ENCODE measurements at regions not wholly inside any gene's neighbourhood (a gene's known extent, or its start where the extent isn't known, plus 50 kb on each side); places are given as distances from the start of the nearest gene placed in this dataset.

DNA sequence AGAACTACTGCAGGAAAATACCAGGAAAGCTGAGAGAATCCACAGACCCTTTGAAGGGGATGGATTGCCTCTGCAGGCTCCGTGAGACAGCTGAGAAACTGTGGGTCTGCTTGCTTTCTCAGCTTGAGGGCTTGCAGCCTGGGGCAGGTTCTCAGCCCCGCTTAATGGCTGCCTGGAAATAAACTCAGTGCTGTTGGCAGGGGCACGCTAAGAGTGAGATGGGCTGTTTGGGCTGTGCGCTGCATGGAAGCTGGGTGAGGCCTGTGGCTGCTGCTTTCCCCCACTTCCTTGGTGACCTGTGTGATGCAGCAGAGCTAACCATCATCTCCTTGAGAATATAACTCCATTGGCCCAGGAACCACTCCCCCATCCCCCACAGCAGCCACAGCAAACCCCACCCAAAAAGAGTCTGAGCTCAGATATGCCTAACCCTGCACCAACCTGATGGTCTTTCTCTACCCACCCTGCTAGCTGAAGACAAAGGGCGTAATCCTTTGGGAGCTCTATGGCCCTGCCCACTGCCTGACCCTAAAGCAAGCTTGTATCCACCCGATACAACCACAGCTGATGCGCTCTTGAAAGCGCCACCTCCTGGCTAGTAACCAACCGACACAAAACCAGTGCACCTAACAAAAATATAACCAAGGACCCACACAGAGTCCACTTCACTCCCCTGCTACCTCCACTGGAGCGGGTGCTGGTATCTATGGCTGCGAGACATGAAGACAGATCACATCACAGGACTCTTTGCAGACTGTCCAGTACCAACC, 800.6 kb upstream of the MAP3K7 start:
- intact Hi-C loops (cut with DNase I) = no loop called here
- no peak for DNase-seq
- Histone ChIP-seq H3K36me3 (no peaks in the 10 kb centered on the region), H3K27me3 (no peaks in the 10 kb centered on the region), H3K9me3 (no peaks in the 10 kb centered on the region), H3K27ac (no peak overlapping the region), H3K4me3 (replicated peaks in 1 of 3) (no peak overlapping the region), H3K4me1 (no peaks in the 10 kb centered on the region)
- TF ChIP-seq, protein P1, sequence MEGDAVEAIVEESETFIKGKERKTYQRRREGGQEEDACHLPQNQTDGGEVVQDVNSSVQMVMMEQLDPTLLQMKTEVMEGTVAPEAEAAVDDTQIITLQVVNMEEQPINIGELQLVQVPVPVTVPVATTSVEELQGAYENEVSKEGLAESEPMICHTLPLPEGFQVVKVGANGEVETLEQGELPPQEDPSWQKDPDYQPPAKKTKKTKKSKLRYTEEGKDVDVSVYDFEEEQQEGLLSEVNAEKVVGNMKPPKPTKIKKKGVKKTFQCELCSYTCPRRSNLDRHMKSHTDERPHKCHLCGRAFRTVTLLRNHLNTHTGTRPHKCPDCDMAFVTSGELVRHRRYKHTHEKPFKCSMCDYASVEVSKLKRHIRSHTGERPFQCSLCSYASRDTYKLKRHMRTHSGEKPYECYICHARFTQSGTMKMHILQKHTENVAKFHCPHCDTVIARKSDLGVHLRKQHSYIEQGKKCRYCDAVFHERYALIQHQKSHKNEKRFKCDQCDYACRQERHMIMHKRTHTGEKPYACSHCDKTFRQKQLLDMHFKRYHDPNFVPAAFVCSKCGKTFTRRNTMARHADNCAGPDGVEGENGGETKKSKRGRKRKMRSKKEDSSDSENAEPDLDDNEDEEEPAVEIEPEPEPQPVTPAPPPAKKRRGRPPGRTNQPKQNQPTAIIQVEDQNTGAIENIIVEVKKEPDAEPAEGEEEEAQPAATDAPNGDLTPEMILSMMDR (IDR thresholded peaks at IDR 0.05) = no peak
- TF ChIP-seq POLR2A (IDR thresholded peaks at IDR 0.05) = no peak
- 71 to 79% methylated on average over 11 of the region's 11 CpGs for WGBS, 2 donors

DNA sequence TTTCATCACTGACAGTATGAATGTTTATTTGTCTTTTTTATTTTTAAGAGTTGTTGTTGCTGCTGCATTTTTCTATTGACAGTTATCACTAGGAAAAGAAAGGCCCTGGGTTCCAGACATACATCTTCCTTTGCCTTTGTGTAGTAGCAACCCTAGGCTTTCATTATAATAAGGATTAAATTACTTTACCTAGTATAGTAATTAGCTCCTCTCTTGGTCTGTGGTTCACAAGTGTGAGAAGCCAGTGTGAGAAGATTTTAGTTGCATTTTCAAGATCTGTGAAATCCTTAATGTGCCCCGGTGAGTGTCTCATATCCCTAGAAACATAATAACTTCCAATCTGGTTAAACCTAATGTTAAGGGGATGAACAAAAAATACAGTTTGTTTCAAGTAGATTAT, 799.3 kb upstream of the MAP3K7 start:
- Histone ChIP-seq H3K4me1 (no peaks in the 10 kb centered on the region), H3K4me3 (replicated peaks in 1 of 3) (no peak overlapping the region), H3K27ac (no peak overlapping the region), H3K36me3 (no peaks in the 10 kb centered on the region), H3K9me3 (no peaks in the 10 kb centered on the region), H3K27me3 (no peaks in the 10 kb centered on the region)
- 93 to 94% methylated on average over 1 of the region's 1 CpG for WGBS, 2 donors
- TF ChIP-seq, protein P1 (IDR thresholded peaks at IDR 0.05) = no peak
- TF ChIP-seq POLR2A (IDR thresholded peaks at IDR 0.05) = no peak
- no peak for DNase-seq
- intact Hi-C loops (cut with DNase I) = no loop called here

DNA sequence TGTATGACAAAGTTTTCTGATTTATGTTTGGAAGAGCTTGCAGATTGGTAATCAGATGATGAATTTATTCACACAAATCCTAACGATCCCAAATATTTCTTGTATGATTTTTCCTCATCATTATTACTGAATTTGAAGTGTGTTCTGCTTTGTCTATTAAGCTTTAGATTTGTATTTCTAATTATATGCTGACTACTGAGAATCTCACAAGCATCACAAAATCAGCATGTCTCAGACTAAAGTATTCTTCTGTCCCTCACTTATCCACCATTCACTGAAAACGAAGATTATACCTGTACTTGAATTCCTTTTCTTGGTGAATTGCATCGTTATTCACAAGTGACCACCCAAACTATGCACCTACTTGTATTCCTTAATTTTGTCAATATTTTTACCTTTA, 796.3 kb upstream of the MAP3K7 start:
- H3K27ac ChIP-seq = no peak overlapping the region
- intact Hi-C loops (cut with DNase I) = no loop called here
- no peaks in the 10 kb centered on the region for H3K27me3 ChIP-seq
- no peaks in the 10 kb centered on the region for H3K4me1 ChIP-seq
- no peak for DNase-seq
- H3K36me3 ChIP-seq = no peaks in the 10 kb centered on the region
- WGBS, 2 donors = 74 to 76% methylated on average over 3 of the region's 3 CpGs
- H3K9me3 ChIP-seq = no peaks in the 10 kb centered on the region
- no peak overlapping the region for H3K4me3 ChIP-seq (replicated peaks in 1 of 3)
- TF ChIP-seq, protein P1 (IDR thresholded peaks at IDR 0.05) = no peak
- TF ChIP-seq POLR2A (IDR thresholded peaks at IDR 0.05) = no peak

DNA sequence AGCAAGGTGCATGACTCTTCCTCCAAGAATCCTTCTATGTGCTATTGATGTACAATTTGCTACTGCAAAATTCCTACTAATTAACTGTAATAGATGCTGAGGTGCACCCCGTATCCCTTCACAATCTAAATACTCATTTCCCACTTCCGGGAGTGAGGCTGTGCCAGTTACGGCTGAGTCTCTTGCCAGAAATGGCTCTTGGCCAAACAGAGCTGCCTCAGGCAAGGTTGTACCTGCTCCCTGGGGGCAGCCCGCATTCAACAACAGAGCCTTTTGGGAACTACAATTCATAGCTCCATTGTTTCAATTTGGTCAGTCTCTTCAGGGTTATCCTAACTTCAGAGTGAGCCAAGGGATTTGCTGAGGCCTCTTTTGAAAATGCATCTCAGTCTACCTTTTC, 789.8 kb upstream of the MAP3K7 start:
- H3K36me3 ChIP-seq = no peaks in the 10 kb centered on the region
- H3K27me3 ChIP-seq = no peaks in the 10 kb centered on the region
- TF ChIP-seq POLR2A (IDR thresholded peaks at IDR 0.05) = no peak
- TF ChIP-seq, protein P1 (IDR thresholded peaks at IDR 0.05) = no peak
- H3K4me1 ChIP-seq = no peaks in the 10 kb centered on the region
- H3K9me3 ChIP-seq = no peaks in the 10 kb centered on the region
- H3K27ac ChIP-seq = no peak overlapping the region
- peak; percentile 8 to 45 for DNase-seq
- WGBS, 2 donors = 50 to 51% methylated on average over 4 of the region's 4 CpGs
- no peak overlapping the region for H3K4me3 ChIP-seq (replicated peaks in 1 of 3)
- intact Hi-C loops (cut with DNase I) = no loop called here

DNA sequence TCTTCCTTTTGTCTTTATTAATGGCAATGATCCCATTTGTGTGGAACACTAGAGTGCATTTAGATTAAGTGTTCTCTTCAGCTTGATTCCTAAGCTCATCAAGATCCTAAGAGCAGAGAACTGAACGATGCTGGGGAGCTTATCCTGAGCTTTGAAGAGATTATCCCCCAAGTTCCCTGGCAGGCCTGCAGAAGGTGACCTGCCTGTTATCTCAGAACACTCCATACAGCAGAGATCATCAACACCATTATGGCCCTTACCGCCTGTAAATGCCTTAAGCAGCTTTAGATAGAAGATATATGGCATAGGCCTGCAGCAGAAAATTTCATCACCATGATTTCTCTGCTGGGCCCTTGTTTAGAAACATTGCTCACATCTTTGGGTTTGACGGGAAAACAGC, 779.9 kb upstream of the MAP3K7 start:
- Histone ChIP-seq H3K27ac (no peak overlapping the region), H3K4me1 (no peaks in the 10 kb centered on the region), H3K36me3 (no peaks in the 10 kb centered on the region), H3K4me3 (replicated peaks in 1 of 3) (no peak overlapping the region), H3K9me3 (no peaks in the 10 kb centered on the region), H3K27me3 (no peaks in the 10 kb centered on the region)
- intact Hi-C loops (cut with DNase I) = no loop called here
- DNase-seq = no peak
- WGBS, 2 donors = 75% methylated on average over 3 of the region's 3 CpGs
- TF ChIP-seq POLR2A (IDR thresholded peaks at IDR 0.05) = no peak
- TF ChIP-seq, protein P1 (IDR thresholded peaks at IDR 0.05) = no peak

Data from thyroid gland (tissue), 4 donors.